ENCODE measurements at regions not wholly inside any gene's neighbourhood (a gene's known extent, or its start where the extent isn't known, plus 50 kb on each side); places are given as distances from the start of the nearest gene placed in this dataset.

- TF ChIP-seq POLR2A (IDR thresholded peaks at IDR 0.05) = no peak
- TF ChIP-seq, protein P1, sequence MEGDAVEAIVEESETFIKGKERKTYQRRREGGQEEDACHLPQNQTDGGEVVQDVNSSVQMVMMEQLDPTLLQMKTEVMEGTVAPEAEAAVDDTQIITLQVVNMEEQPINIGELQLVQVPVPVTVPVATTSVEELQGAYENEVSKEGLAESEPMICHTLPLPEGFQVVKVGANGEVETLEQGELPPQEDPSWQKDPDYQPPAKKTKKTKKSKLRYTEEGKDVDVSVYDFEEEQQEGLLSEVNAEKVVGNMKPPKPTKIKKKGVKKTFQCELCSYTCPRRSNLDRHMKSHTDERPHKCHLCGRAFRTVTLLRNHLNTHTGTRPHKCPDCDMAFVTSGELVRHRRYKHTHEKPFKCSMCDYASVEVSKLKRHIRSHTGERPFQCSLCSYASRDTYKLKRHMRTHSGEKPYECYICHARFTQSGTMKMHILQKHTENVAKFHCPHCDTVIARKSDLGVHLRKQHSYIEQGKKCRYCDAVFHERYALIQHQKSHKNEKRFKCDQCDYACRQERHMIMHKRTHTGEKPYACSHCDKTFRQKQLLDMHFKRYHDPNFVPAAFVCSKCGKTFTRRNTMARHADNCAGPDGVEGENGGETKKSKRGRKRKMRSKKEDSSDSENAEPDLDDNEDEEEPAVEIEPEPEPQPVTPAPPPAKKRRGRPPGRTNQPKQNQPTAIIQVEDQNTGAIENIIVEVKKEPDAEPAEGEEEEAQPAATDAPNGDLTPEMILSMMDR (IDR thresholded peaks at IDR 0.05) = no peak
Measured at GRCh38 chr4:82043809-82044137, 330.0 kb downstream of the HNRNPD start.
